ENCODE measurements at regions not wholly inside any gene's neighbourhood (a gene's known extent, or its start where the extent isn't known, plus 50 kb on each side); places are given as distances from the start of the nearest gene placed in this dataset.
"Not testable (repeated sequence)": the region's sequence is repeated elsewhere in the genome, so short reads cannot be mapped to it uniquely, and the experiment has no call there.

GRCh38 chrX:56130436-56130835 is 101.7 kb upstream of the KLF8 start:
- no peak for DNase-seq

- DNase-seq = not testable (repeated sequence)
Measured at GRCh38 chrX:56164135-56164534, 68.0 kb upstream of the KLF8 start.
